ENCODE measurements at regions not wholly inside any gene's neighbourhood (a gene's known extent, or its start where the extent isn't known, plus 50 kb on each side); places are given as distances from the start of the nearest gene placed in this dataset.
"Not testable (repeated sequence)": the region's sequence is repeated elsewhere in the genome, so short reads cannot be mapped to it uniquely, and the experiment has no call there.

DNA sequence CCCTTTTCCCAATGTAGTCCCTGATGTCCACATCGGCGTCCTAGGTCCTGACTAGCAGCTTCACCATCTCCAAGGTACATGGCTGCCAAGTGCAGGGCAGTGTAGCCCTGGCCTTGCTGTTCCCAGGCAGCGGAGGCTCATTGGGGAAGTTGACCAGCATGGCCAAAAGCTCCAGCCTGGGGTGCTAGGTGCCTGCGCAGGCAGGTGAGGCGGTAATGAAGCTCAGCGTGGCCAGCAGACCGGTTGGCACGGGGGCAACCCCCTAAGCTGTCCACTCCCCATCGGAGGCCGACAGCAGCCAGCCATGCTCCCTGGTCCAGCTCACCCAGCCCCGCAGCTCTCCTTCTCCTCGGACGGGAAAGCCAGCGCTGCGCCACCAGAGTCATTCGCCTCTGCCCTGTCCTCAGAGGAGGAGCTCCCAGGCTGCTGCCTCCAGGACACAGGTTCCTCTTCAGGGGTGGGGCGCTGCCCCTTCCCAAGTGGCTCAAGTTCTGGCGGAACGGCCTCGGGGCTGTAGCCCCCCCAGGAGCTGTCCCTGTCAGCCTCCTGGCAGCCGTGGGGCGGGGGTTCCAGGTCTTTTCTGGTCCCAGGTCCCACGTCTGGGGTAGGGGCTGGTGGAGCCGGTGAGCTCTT lies 1218.2 kb downstream of the FOXD4L5 start:
- in situ Hi-C loops (cut with HindIII; ENCODE audit: low pct_unique_long_range_greater_than_20kb, low sequenced_read_pairs): no loop called here
- no peak for DNase-seq (ENCODE audit: low read depth in 1 of 2, low spot score in 1 of 2)
- TF ChIP-seq JUND (IDR thresholded peaks at IDR 0.05; ENCODE audit: low read depth): no peak

- in situ Hi-C loops (cut with HindIII; ENCODE audit: low pct_unique_long_range_greater_than_20kb, low sequenced_read_pairs): no loop called here
- TF ChIP-seq JUND (IDR thresholded peaks at IDR 0.05; ENCODE audit: low read depth): no peak
- DNase-seq (ENCODE audit: low read depth in 1 of 2, low spot score in 1 of 2): no peak
Measured at GRCh38 chr9:64061013-64061627, 1223.9 kb downstream of the FOXD4L5 start.

GRCh38 chr9:64058070-64058469 lies 1226.9 kb downstream of the FOXD4L5 start:
- DNase-seq (ENCODE audit: low read depth in 1 of 2, low spot score in 1 of 2); in situ Hi-C loops (cut with HindIII; ENCODE audit: low pct_unique_long_range_greater_than_20kb, low sequenced_read_pairs): not testable (repeated sequence)

DNA sequence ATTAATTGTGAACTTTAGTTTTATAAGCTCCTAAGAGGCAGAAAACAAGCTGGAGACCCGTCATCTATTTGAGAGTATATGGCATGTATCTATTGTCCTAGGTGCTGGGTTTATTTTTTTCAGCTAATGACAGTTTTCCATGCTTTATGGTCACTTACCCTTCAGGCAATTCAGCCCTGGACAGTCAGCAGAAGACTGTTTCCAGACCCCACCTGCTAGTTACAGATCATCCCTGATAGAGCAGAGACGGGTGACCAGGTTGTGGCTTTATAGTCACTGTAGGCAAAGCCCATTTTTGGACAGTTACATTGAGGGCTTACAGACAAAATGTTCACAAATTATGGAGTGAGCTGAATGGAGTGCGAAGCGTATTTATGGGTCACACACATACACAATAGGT lies 1227.5 kb downstream of the FOXD4L5 start:
- DNase-seq (ENCODE audit: low read depth in 1 of 2, low spot score in 1 of 2): no peak
- TF ChIP-seq JUND (IDR thresholded peaks at IDR 0.05; ENCODE audit: low read depth): no peak
- in situ Hi-C loops (cut with HindIII; ENCODE audit: low pct_unique_long_range_greater_than_20kb, low sequenced_read_pairs): no loop called here

GRCh38 chr9:64028925-64029324 lies 1256.1 kb downstream of the FOXD4L5 start:
- in situ Hi-C loops (cut with HindIII; ENCODE audit: low pct_unique_long_range_greater_than_20kb, low sequenced_read_pairs); DNase-seq (ENCODE audit: low read depth in 1 of 2, low spot score in 1 of 2): not testable (repeated sequence)

DNA sequence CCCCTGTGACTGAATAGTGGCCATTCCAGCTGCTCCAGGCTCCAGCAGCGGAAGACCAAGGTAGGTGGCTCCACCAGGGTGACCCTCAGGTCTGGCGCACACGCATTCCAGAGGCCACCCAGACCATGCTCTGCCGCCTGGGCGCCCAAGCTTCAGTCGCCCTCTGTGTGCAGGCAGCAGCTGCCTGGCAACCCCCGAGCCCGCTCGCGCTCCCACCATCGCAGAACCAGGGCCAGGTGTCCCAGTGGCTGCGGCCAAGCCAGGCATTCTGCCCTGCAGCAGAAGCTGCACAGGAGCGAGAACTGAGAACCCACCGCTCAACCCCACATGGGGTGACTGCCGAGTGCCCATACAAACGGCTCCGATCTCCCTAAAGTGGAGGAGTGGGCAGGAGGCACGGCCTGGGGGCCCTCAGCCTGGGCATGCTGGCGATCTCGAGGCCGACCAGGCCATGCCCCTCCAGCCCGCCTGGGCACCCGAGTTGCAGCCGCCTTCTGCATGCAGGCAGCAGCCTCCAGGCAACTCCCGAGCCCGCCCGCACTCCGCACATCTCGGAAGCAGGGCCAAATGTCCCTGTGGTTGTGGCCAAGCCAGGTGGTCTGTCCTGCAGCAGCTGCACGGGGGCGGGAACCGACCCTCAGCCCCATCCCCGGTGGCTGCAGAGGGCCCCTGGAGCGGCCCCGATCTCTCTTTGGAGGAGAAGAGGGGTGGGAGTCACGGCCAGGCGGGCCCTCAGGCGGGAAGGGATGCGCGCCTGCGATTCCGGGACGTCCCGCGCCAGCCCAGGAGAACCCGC lies 1264.1 kb downstream of the FOXD4L5 start:
- in situ Hi-C loops (cut with HindIII; ENCODE audit: low pct_unique_long_range_greater_than_20kb, low sequenced_read_pairs): not testable (repeated sequence)

DNA sequence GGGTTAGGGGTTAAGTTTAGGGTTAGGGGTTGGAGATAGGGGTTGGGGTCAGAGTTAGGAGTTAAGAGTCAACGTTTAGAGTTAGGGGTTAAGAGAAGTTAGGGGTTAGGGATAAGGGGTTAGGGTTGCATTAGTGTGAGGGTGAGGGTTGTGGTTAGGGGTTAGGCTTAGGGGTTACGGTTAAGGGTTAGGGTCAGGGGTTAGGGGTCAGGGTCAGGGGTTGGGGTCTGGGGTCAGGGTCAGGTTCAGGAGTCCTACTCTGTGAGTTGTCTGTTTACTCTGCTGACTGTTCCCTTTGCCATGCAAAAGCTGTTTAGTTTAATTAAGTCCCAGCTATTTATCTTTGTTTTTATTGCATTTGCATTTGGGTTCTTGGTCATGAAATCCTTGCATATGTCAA lies 1267.3 kb downstream of the FOXD4L5 start:
- in situ Hi-C loops (cut with HindIII; ENCODE audit: low pct_unique_long_range_greater_than_20kb, low sequenced_read_pairs); DNase-seq (ENCODE audit: low read depth in 1 of 2, low spot score in 1 of 2): not testable (repeated sequence)

More for the DNA sequence above, 1264.1 kb downstream of the FOXD4L5 start:
- not testable (repeated sequence) for DNase-seq (ENCODE audit: low read depth in 1 of 2, low spot score in 1 of 2)

GRCh38 chr9:64016845-64017406 lies 1268.1 kb downstream of the FOXD4L5 start:
- DNase-seq (ENCODE audit: low read depth in 1 of 2, low spot score in 1 of 2); in situ Hi-C loops (cut with HindIII; ENCODE audit: low pct_unique_long_range_greater_than_20kb, low sequenced_read_pairs): not testable (repeated sequence)

DNA sequence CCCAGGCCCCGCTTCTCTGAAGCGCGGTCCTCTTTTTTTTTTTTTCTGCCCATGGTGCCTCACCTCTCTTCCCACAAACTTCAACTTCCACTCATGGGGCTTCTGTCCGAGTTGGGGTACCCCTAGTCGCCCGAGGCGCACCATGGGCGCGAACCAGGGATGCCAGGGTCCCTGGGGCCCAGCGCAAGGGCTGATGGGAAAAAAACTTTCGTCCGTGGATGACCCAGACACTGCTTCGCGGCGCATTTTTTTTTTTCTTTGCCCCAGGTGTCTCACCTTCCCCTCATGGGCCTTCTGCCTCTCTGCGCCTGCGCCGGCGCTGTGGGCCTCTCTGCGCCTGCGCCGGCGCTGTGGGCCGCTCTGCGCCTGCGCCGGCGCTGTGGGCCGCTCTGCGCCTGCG lies 1268.8 kb downstream of the FOXD4L5 start:
- in situ Hi-C loops (cut with HindIII; ENCODE audit: low pct_unique_long_range_greater_than_20kb, low sequenced_read_pairs); DNase-seq (ENCODE audit: low read depth in 1 of 2, low spot score in 1 of 2): not testable (repeated sequence)

DNA sequence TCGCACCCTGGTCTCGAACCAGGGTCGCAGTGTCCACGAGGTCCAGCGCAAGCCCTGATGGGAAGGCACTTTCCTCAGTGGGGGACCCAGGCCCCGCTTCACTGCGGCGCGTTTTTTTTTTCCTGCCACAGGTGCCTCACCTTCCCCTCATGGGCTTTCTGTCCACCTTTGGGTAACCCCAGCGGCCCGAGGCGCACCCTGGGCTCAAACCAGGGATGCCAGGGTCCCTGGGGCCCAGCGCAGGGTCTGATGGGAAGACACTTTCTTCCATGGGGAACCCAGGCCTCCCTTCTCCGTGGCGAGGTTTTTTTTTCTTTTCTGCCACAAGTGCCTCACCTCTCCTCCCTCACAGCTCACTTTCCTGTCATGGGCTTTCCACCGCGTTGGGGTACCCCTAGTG lies 1269.9 kb downstream of the FOXD4L5 start:
- DNase-seq (ENCODE audit: low read depth in 1 of 2, low spot score in 1 of 2): no peak
- in situ Hi-C loops (cut with HindIII; ENCODE audit: low pct_unique_long_range_greater_than_20kb, low sequenced_read_pairs): no loop called here

DNA sequence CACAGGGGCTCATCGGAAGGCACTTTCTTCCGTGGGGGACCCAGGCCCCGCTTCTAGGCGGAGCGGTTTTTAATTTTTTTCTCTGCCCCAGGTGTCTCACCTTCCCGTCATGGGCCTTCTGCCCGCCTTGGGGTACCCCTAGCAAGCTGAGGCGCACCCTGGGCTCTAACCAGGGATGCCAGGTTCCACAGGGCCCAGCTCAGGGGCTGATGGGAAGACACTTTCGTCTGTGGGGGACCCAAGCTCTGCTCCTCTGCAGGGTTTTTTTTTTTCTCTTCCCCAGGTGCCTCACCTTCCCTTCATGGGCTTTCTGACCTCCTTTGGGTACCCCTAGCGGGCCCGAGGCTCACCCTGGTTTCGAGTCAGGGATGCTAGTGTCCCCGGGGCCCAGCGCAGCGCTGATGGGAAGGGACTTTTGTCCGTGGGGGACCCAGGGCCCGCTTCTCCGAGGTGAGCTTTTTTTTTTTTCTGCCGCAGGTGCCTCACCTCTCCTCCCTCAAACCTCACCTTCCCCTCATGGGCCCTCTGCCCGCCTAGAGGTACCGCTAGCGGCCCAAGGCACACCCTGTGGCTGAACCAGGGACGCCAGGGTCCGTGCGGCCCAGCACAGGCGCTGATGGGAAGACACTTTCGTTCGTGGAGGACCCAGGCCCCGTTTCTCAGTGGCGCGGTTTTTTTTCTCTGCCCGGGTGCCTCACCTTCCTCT lies 1270.5 kb downstream of the FOXD4L5 start:
- in situ Hi-C loops (cut with HindIII; ENCODE audit: low pct_unique_long_range_greater_than_20kb, low sequenced_read_pairs); DNase-seq (ENCODE audit: low read depth in 1 of 2, low spot score in 1 of 2): not testable (repeated sequence)

More for the DNA sequence above, 1269.9 kb downstream of the FOXD4L5 start:
- no peak for TF ChIP-seq JUND (IDR thresholded peaks at IDR 0.05; ENCODE audit: low read depth)

- in situ Hi-C loops (cut with HindIII; ENCODE audit: low pct_unique_long_range_greater_than_20kb, low sequenced_read_pairs); DNase-seq (ENCODE audit: low read depth in 1 of 2, low spot score in 1 of 2): not testable (repeated sequence)
Measured at GRCh38 chr9:64013122-64013521, 1271.9 kb downstream of the FOXD4L5 start.

- in situ Hi-C loops (cut with HindIII; ENCODE audit: low pct_unique_long_range_greater_than_20kb, low sequenced_read_pairs); DNase-seq (ENCODE audit: low read depth in 1 of 2, low spot score in 1 of 2): not testable (repeated sequence)
Measured at GRCh38 chr9:64012014-64012413, 1273.0 kb downstream of the FOXD4L5 start.

DNA sequence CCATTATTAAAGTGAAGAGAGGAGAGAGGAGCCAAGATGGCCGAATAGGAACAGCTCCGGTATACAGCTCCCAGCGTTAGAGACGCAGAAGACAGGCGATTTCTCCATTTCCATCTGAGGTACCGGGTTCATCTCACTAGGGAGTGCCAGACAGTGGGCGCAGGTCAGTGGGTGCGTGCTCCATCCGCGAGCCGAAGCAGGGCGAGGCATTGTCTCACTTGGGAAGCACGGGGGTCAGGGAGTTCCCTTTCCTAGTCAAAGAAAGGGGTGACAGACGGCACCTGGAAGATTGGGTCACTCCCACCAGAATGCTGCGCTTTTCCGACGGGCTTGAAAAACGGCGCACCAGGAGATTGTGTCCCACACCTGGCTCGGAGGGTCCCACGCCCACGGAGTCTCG lies 1305.3 kb downstream of the FOXD4L5 start:
- in situ Hi-C loops (cut with HindIII; ENCODE audit: low pct_unique_long_range_greater_than_20kb, low sequenced_read_pairs): not testable (repeated sequence)
- DNase-seq (ENCODE audit: low read depth in 1 of 2, low spot score in 1 of 2): peak in 1 of 2 experiments; percentile 18
